Upper lobe of left lung (tissue), 4 donors: ENCODE measurements at regions not wholly inside any gene's neighbourhood (a gene's known extent, or its start where the extent isn't known, plus 50 kb on each side); places are given as distances from the start of the nearest gene placed in this dataset.
"Not testable (repeated sequence)": the region's sequence is repeated elsewhere in the genome, so short reads cannot be mapped to it uniquely, and the experiment has no call there.

Experiments
- EP300 ChIP-seq, 4 donors: sonication (generic); formaldehyde crosslinking; IDR thresholded peaks; one replicate each; pipeline ENCODE4 v1.5.1; 2017; ENCODE audit warnings: antibody characterized with exemption in 4 of 4, control low read depth in 2 of 4
- TF ChIP-seq, protein P1 (sequence below), 6 experiments: fragments of 450-650 bp in 4 of 6; fragments of 200-600 bp in 2 of 6; sonication (generic) in 2 of 6; IDR thresholded peaks; one replicate each; pipeline ENCODE4 v1.5.1; 2016 to 2019; ENCODE audit warnings: antibody characterized with exemption in 6 of 6

DNA sequence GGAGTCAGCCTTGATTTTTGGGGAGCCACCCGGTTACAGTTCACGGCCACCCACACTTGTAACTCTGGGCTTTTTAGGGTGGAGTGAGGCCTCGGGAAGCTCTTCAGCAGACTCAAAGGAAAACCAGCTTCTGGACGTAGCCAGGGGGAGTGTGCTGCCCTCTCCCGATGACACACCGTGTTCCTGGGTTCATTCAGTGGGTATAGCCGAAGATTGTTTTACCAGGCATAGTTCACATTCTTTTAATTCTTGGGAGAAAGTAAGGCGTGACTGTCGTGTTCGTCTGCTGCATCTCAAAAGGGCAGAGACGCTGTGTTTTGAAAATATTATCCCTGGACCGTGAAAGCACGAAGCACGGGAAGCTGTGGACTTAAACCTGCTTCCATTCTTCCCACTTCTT, 93.6 kb upstream of the PABPC3 start:
- TF ChIP-seq, protein P1, sequence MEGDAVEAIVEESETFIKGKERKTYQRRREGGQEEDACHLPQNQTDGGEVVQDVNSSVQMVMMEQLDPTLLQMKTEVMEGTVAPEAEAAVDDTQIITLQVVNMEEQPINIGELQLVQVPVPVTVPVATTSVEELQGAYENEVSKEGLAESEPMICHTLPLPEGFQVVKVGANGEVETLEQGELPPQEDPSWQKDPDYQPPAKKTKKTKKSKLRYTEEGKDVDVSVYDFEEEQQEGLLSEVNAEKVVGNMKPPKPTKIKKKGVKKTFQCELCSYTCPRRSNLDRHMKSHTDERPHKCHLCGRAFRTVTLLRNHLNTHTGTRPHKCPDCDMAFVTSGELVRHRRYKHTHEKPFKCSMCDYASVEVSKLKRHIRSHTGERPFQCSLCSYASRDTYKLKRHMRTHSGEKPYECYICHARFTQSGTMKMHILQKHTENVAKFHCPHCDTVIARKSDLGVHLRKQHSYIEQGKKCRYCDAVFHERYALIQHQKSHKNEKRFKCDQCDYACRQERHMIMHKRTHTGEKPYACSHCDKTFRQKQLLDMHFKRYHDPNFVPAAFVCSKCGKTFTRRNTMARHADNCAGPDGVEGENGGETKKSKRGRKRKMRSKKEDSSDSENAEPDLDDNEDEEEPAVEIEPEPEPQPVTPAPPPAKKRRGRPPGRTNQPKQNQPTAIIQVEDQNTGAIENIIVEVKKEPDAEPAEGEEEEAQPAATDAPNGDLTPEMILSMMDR (IDR thresholded peaks at IDR 0.05), result not testable (repeated sequence)
- not testable (repeated sequence) for TF ChIP-seq EP300 (IDR thresholded peaks at IDR 0.05)
